ENCODE measurements at regions not wholly inside any gene's neighbourhood (a gene's known extent, or its start where the extent isn't known, plus 50 kb on each side); places are given as distances from the start of the nearest gene placed in this dataset.

DNA sequence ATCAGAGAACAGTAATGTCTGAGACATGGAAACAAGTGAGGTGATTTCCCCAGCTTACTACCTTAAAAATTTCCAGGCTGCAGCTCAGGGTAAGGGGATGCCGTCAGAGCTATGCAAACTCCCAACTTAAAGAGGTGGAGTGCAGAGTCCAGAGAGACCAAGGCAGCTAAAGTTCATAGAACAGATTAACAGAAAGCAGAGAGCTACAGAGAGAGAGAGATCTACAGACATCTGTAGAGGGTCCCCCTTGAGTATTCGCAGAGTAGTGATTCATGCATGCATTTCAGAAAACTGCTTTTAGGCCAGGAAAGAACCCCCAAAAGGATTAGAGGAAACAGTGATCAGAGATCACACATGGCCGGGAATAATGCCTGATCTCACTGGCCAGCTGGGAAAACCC, 306.2 kb upstream of the PUM3 start:
- no peak for DNase-seq
- POLR2A ChIA-PET (ENCODE audit: unreplicated experiment), result no interaction called here
- CTCF ChIA-PET, result no interaction called here
- no peak overlapping the region for H3K27ac ChIP-seq
- no peak overlapping the region for H2AFZ ChIP-seq
- H3K9me3 ChIP-seq (ENCODE audit: insufficient read depth, low read depth), result peaks cover 4% of the 10 kb centered on the region; the same call in 1 of the 2 replicates
- H3K79me2 ChIP-seq (ENCODE audit: low read depth), result no peaks in the 10 kb centered on the region
- H3K27me3 ChIP-seq (ENCODE audit: insufficient read depth, low read depth), result no peaks in the 10 kb centered on the region
- TF ChIP-seq EZH2 (IDR thresholded peaks at IDR 0.05; ENCODE audit: low read depth), result no peak
- TF ChIP-seq, protein P1, sequence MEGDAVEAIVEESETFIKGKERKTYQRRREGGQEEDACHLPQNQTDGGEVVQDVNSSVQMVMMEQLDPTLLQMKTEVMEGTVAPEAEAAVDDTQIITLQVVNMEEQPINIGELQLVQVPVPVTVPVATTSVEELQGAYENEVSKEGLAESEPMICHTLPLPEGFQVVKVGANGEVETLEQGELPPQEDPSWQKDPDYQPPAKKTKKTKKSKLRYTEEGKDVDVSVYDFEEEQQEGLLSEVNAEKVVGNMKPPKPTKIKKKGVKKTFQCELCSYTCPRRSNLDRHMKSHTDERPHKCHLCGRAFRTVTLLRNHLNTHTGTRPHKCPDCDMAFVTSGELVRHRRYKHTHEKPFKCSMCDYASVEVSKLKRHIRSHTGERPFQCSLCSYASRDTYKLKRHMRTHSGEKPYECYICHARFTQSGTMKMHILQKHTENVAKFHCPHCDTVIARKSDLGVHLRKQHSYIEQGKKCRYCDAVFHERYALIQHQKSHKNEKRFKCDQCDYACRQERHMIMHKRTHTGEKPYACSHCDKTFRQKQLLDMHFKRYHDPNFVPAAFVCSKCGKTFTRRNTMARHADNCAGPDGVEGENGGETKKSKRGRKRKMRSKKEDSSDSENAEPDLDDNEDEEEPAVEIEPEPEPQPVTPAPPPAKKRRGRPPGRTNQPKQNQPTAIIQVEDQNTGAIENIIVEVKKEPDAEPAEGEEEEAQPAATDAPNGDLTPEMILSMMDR (conservative IDR thresholded peaks at IDR 0.05), result no peak
- no peaks in the 10 kb centered on the region for H3F3A ChIP-seq (ENCODE audit: insufficient read depth, low read depth)
- no peaks in the 10 kb centered on the region for H3K4me1 ChIP-seq (replicated peaks; ENCODE audit: insufficient read depth)
- H3K4me3 ChIP-seq, result no peak overlapping the region
- no peaks in the 10 kb centered on the region for H4K20me1 ChIP-seq (ENCODE audit: insufficient read depth)
- intact Hi-C loops (cut with micrococcal nuclease; ENCODE audit: unreplicated experiment), result no loop called here
- H3K4me2 ChIP-seq, result no peak overlapping the region
- no peaks in the 10 kb centered on the region for H3K36me3 ChIP-seq (ENCODE audit: low read depth)
- BruUV-seq (replicated peaks), result no TSS peak
- H3K9me2 ChIP-seq (ENCODE audit: insufficient read depth), result no peaks in the 10 kb centered on the region

DNA sequence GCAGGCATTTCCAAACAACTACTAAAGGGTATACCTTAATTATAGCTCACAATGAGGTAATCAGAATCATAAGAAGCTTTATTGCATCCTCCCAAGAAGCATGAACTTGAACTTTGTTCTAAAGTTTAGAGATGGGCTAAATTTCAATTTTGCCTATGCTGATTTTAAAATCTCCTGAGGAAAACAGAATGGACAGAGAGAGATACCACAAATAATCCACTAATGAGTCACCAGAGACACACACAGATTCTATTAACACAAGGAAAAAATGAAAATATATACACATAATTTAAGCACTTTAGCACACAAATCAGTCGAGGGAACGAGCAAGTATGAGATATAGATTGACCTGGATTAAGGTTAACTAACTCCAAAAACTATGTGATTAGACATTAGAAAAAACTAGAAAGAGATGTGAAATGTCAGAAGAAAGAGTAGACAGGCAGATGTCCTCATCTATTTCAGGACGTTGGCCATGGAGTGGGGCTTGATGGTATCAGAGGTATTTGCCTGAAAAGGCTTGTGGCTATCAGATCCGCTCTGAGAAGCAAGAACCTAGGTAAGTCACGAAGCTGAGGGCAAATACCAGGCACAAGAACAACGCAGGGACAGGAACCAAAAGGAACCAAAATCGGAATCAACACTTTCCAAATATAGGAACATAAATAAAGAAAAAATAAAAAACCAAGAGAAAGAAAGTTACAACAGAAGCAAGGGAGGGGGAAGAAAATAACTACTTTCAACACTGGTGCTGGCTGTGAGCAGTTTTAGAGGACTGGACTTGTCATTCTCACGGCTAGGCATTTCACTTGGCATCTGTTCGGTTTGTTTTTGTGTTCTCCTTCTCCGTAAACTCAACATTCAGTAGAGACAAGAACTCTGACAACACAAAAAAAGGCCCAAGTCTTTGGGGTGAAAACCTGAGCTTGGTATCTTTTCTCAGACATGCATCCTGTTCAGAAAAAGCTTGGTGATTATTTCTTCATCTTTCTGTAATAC, 294.6 kb upstream of the PUM3 start:
- H3K27me3 ChIP-seq (ENCODE audit: insufficient read depth, low read depth), result 0 out of 2 replicates have a peak, but pooled peaks cover 4% of the 10 kb centered on the region
- no peaks in the 10 kb centered on the region for H4K20me1 ChIP-seq (ENCODE audit: insufficient read depth)
- BruUV-seq (replicated peaks), result no TSS peak
- TF ChIP-seq, protein P1 (conservative IDR thresholded peaks at IDR 0.05), result no peak
- no peak for TF ChIP-seq EZH2 (IDR thresholded peaks at IDR 0.05; ENCODE audit: low read depth)
- no peak overlapping the region for H3K4me2 ChIP-seq
- no peaks in the 10 kb centered on the region for H3K79me2 ChIP-seq (ENCODE audit: low read depth)
- CTCF ChIA-PET, result no interaction called here
- H3F3A ChIP-seq (ENCODE audit: insufficient read depth, low read depth), result no peaks in the 10 kb centered on the region
- DNase-seq, result no peak
- H3K9me2 ChIP-seq (ENCODE audit: insufficient read depth), result no peaks in the 10 kb centered on the region
- POLR2A ChIA-PET (ENCODE audit: unreplicated experiment), result no interaction called here
- no peaks in the 10 kb centered on the region for H3K4me1 ChIP-seq (replicated peaks; ENCODE audit: insufficient read depth)
- H3K36me3 ChIP-seq (ENCODE audit: low read depth), result no peaks in the 10 kb centered on the region
- H3K4me3 ChIP-seq, result no peak overlapping the region
- no peak overlapping the region for H2AFZ ChIP-seq
- intact Hi-C loops (cut with micrococcal nuclease; ENCODE audit: unreplicated experiment), result no loop called here
- no peaks in the 10 kb centered on the region for H3K9me3 ChIP-seq (ENCODE audit: insufficient read depth, low read depth)
- H3K27ac ChIP-seq, result no peak overlapping the region

DNA sequence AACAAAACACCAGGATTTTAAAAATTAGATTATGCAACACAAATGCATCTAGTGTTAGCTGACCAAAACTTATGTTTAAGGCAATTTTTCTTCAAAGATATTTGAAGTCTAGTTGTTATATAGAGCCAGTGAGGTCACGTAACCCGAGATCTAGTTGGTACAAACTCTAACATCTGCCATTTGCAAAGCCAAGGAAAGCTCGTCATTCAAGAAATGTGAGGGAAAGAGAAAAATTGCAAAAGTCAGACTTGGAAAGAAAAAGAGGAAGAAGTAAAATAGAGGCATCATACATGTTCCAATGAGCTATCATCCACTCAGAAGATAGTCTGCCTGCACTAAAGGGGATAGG, 293.4 kb upstream of the PUM3 start:
- no peaks in the 10 kb centered on the region for H3K9me2 ChIP-seq (ENCODE audit: insufficient read depth)
- H2AFZ ChIP-seq, result no peak overlapping the region
- H3F3A ChIP-seq (ENCODE audit: insufficient read depth, low read depth), result no peaks in the 10 kb centered on the region
- no peaks in the 10 kb centered on the region for H3K79me2 ChIP-seq (ENCODE audit: low read depth)
- 0 out of 2 replicates have a peak, but pooled peaks cover 4% of the 10 kb centered on the region for H3K27me3 ChIP-seq (ENCODE audit: insufficient read depth, low read depth)
- ChIA-PET POLR2A (ENCODE audit: unreplicated experiment) (no interaction called here), CTCF (no interaction called here)
- intact Hi-C loops (cut with micrococcal nuclease; ENCODE audit: unreplicated experiment), result no loop called here
- H3K27ac ChIP-seq, result no peak overlapping the region
- H3K4me2 ChIP-seq, result no peak overlapping the region
- no TSS peak for BruUV-seq (replicated peaks)
- TF ChIP-seq, protein P1 (conservative IDR thresholded peaks at IDR 0.05), result no peak
- no peak for TF ChIP-seq EZH2 (IDR thresholded peaks at IDR 0.05; ENCODE audit: low read depth)
- no peak overlapping the region for H3K4me3 ChIP-seq
- H3K9me3 ChIP-seq (ENCODE audit: insufficient read depth, low read depth), result no peaks in the 10 kb centered on the region
- H3K36me3 ChIP-seq (ENCODE audit: low read depth), result no peaks in the 10 kb centered on the region
- no peaks in the 10 kb centered on the region for H4K20me1 ChIP-seq (ENCODE audit: insufficient read depth)
- H3K4me1 ChIP-seq (replicated peaks; ENCODE audit: insufficient read depth), result no peaks in the 10 kb centered on the region
- DNase-seq, result no peak

Measured in PC-9 (cell line).